ENCODE measurements at regions not wholly inside any gene's neighbourhood (a gene's known extent, or its start where the extent isn't known, plus 50 kb on each side); places are given as distances from the start of the nearest gene placed in this dataset.

- Mint-ChIP-seq H3K4me1 (ENCODE audit: low read depth in 2 of 2) (no peaks in the 10 kb centered on the region), H3K9me3 (no peaks in the 10 kb centered on the region), H3K27me3 (peaks cover 22 to 36% of the 10 kb centered on the region in 2 donors), H3K27ac (no peak overlapping the region), H3K36me3 (ENCODE audit: insufficient read depth) (no peaks in the 10 kb centered on the region), H3K4me3 (no peak overlapping the region)
- DNase-seq: no peak
- ATAC-seq (replicated peaks): no peak
Observed at GRCh38 chr1:110750562-110750961, 75.8 kb upstream of the KCNA3 start.

DNA sequence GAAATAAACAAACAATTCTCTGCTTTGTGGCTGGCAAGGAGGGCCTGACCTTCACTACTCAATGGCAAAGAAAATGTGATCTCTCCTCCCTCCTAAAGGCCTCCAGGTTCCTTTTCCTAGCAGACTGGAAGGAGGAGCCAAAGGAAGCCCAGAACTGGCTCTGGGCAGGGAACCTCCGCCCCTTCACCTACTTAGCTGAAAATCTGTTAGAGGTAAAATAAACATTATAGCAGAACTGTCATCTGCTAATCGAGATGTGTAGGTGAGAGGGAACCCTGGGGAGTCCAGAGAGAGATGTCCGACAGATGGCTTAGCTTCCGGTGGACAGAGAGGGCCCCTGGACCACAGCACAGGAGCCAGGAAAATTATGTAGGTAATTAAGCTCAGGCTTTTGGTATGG lies 75.2 kb upstream of the KCNA3 start:
- no peaks in the 10 kb centered on the region for H3K36me3 Mint-ChIP-seq (ENCODE audit: insufficient read depth)
- no peak overlapping the region for H3K27ac Mint-ChIP-seq
- peaks cover 21 to 42% of the 10 kb centered on the region in 2 donors for H3K27me3 Mint-ChIP-seq
- H3K4me3 Mint-ChIP-seq: no peak overlapping the region
- no peaks in the 10 kb centered on the region for H3K4me1 Mint-ChIP-seq (ENCODE audit: low read depth in 2 of 2)
- H3K9me3 Mint-ChIP-seq: no peaks in the 10 kb centered on the region
- no peak for ATAC-seq (replicated peaks)
- DNase-seq: no peak

DNA sequence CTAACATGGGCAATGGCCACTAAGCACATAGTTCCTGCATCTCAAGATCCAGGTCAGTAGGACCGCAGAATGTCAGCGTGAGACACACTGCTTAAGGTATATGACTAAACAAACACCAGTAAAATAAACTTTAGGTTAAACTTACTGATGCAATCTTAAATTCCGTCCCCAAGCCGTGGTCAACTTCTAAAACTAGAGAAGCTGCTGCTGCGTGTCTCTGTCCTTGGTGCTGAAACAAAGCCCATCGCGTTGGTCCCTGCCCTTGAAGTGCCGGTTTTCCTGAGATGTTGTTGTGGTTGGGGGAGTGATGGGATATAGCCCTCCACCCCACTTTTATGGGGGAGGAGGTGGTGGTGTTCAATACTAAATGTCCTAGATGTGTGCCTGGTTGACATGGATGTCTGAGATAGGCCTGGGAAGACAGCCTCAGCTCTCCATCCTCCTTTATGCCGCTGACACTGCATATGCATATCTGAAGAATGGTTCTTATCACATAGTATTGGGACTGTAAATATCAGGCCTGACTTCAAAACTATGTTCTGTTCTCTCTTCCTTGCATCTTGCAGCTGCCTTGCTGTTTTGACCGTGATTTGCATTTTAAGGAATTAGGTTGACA lies 72.0 kb upstream of the KCNA3 start:
- ATAC-seq (replicated peaks) (peak; percentile 41), DNase-seq (peak; percentile 45 to 59 (median 58))
- no peaks in the 10 kb centered on the region for H3K4me1 Mint-ChIP-seq (ENCODE audit: low read depth in 2 of 2)
- H3K4me3 Mint-ChIP-seq: no peak overlapping the region
- peaks cover 37 to 44% of the 10 kb centered on the region in 2 donors for H3K27me3 Mint-ChIP-seq
- H3K36me3 Mint-ChIP-seq (ENCODE audit: insufficient read depth): no peaks in the 10 kb centered on the region
- H3K9me3 Mint-ChIP-seq: no peaks in the 10 kb centered on the region
- H3K27ac Mint-ChIP-seq: no peak overlapping the region

GRCh38 chr1:110743397-110743796 lies 68.7 kb upstream of the KCNA3 start:
- ATAC-seq (replicated peaks): no peak
- no peaks in the 10 kb centered on the region for H3K36me3 Mint-ChIP-seq (ENCODE audit: insufficient read depth)
- H3K9me3 Mint-ChIP-seq: no peaks in the 10 kb centered on the region
- no peak overlapping the region for H3K27ac Mint-ChIP-seq
- H3K27me3 Mint-ChIP-seq: peaks cover 25 to 34% of the 10 kb centered on the region in 2 donors
- no peak for DNase-seq
- no peaks in the 10 kb centered on the region for H3K4me1 Mint-ChIP-seq (ENCODE audit: low read depth in 2 of 2)
- no peak overlapping the region for H3K4me3 Mint-ChIP-seq

GRCh38 chr1:110736900-110737605 lies 62.3 kb upstream of the KCNA3 start:
- H3K36me3 Mint-ChIP-seq (ENCODE audit: insufficient read depth): no peaks in the 10 kb centered on the region
- H3K27ac Mint-ChIP-seq: no peak overlapping the region
- DNase-seq: no peak
- ATAC-seq (replicated peaks): no peak
- H3K27me3 Mint-ChIP-seq: peaks cover 6 to 50% of the 10 kb centered on the region in 2 donors
- no peaks in the 10 kb centered on the region for H3K9me3 Mint-ChIP-seq
- H3K4me1 Mint-ChIP-seq (ENCODE audit: low read depth in 2 of 2): peaks cover 0 to 4% of the 10 kb centered on the region in 2 donors
- no peak overlapping the region for H3K4me3 Mint-ChIP-seq

GRCh38 chr1:110734133-110734680 lies 59.5 kb upstream of the KCNA3 start:
- Mint-ChIP-seq H3K4me1 (ENCODE audit: low read depth in 2 of 2) (peaks cover 0 to 4% of the 10 kb centered on the region in 2 donors), H3K27ac (no peak overlapping the region), H3K9me3 (no peaks in the 10 kb centered on the region), H3K4me3 (no peak overlapping the region), H3K27me3 (peaks cover 6 to 44% of the 10 kb centered on the region in 2 donors), H3K36me3 (ENCODE audit: insufficient read depth) (no peaks in the 10 kb centered on the region)
- no peak for DNase-seq
- no peak for ATAC-seq (replicated peaks)

DNA sequence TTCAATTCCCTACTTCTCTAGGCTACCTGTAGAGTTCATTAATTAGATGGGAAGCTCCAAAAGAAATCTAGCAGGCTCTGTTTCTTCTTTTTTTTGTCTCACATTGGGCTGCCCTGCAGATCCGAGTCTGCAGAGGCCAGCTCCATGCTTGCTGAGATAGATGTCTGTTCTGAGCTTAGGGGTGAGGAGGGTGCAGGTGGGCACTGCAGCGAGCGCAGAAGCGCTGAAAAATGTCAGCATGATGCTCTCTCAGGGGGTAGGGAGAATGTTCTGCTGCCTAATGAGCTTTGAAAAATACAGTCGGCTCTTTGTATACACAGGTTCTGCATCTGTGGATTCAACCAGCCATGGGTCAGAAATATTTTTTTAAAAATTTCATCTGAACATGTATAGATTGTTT lies 56.8 kb upstream of the KCNA3 start:
- Mint-ChIP-seq H3K27ac (no peak overlapping the region), H3K4me3 (no peak overlapping the region), H3K9me3 (no peaks in the 10 kb centered on the region), H3K4me1 (ENCODE audit: low read depth in 2 of 2) (peaks cover 17 to 19% of the 10 kb centered on the region in 2 donors), H3K27me3 (peaks cover under 1 to 31% of the 10 kb centered on the region in 2 donors), H3K36me3 (ENCODE audit: insufficient read depth) (no peaks in the 10 kb centered on the region)
- ATAC-seq (replicated peaks) (no peak), DNase-seq (no peak)

- peaks cover 0 to under 1% of the 10 kb centered on the region in 2 donors for H3K27me3 Mint-ChIP-seq
- peaks cover 3% of the 10 kb centered on the region for H3K36me3 Mint-ChIP-seq (ENCODE audit: insufficient read depth)
- no peak overlapping the region for H3K4me3 Mint-ChIP-seq
- peaks cover 24 to 28% of the 10 kb centered on the region in 2 donors for H3K4me1 Mint-ChIP-seq (ENCODE audit: low read depth in 2 of 2)
- H3K9me3 Mint-ChIP-seq: no peaks in the 10 kb centered on the region
- H3K27ac Mint-ChIP-seq: no peak overlapping the region
- no peak for DNase-seq
- ATAC-seq (replicated peaks): no peak
Observed at GRCh38 chr1:110728388-110729001, 53.8 kb upstream of the KCNA3 start.

GRCh38 chr1:110727246-110727645 lies 52.5 kb upstream of the KCNA3 start:
- ATAC-seq (replicated peaks): no peak
- no peaks in the 10 kb centered on the region for H3K9me3 Mint-ChIP-seq
- peaks cover 3% of the 10 kb centered on the region for H3K36me3 Mint-ChIP-seq (ENCODE audit: insufficient read depth)
- no peaks in the 10 kb centered on the region for H3K27me3 Mint-ChIP-seq
- peak overlapping the region; percentile 58 to 69 for H3K4me3 Mint-ChIP-seq
- H3K4me1 Mint-ChIP-seq (ENCODE audit: low read depth in 2 of 2): peaks cover 24 to 28% of the 10 kb centered on the region in 2 donors
- H3K27ac Mint-ChIP-seq: peak overlapping the region; percentile 77 to 93
- DNase-seq: no peak

GRCh38 chr1:110726755-110727154 lies 52.0 kb upstream of the KCNA3 start:
- Mint-ChIP-seq H3K9me3 (no peaks in the 10 kb centered on the region), H3K27me3 (no peaks in the 10 kb centered on the region), H3K27ac (peak overlapping the region; percentile 77 to 93), H3K4me3 (peak overlapping the region; percentile 58 to 69), H3K36me3 (ENCODE audit: insufficient read depth) (peaks cover 3% of the 10 kb centered on the region), H3K4me1 (ENCODE audit: low read depth in 2 of 2) (peaks cover 24 to 28% of the 10 kb centered on the region in 2 donors)
- ATAC-seq (replicated peaks) (peak; percentile 81), DNase-seq (no peak)

All from effector memory CD8-positive, alpha-beta T cell (primary cell).